Panc1 (cell line): ENCODE measurements at regions not wholly inside any gene's neighbourhood (a gene's known extent, or its start where the extent isn't known, plus 50 kb on each side); places are given as distances from the start of the nearest gene placed in this dataset.

ENCODE experiments used
- ATAC-seq: fragments of 200-7000 bp; cut with Tn5 transposase; 2 replicates; pipeline ENCODE4 v1.9.1; 2020; ENCODE audit warnings: mild to moderate bottlenecking, moderate library complexity
- BruUV-seq: library from RNA; stranded (reverse); fragments of 400-500 nt; replicated peaks from 2 replicates; lab custom pipeline; 2021; lab: Mats Ljungman, UMichigan
- CTCF ChIA-PET: fragments of 300-600 bp; sonication (Branson Sonifier 250); formaldehyde crosslinking; loops from one replicate; lab custom pipeline; 2022; ENCODE audit warnings: antibody characterized with exemption; lab: Charles Lee
- POLR2A ChIA-PET: fragments of 300-600 bp; sonication (Branson Sonifier 250); formaldehyde crosslinking; loops from one replicate; lab custom pipeline; 2022; ENCODE audit warnings: antibody characterized with exemption; lab: Charles Lee
- DNase-seq: peaks from one replicate; pipeline ENCODE4 v3.0.0-alpha.2; 2010; ENCODE audit warnings: low read depth, low spot score
- H3K27ac ChIP-seq: 2 replicates; pipeline ENCODE4 v1.5.1; 2011; ENCODE audit warnings: mild to moderate bottlenecking, low read length, inconsistent platforms
- H3K27me3 ChIP-seq: fragments of 200-500 bp; sonication (Bioruptor generic); 2 replicates; pipeline ENCODE4 v1.6.0; 2014; ENCODE audit warnings: low read length, inconsistent platforms; ENCODE audit not compliant: control insufficient read depth, insufficient read depth
- H3K36me3 ChIP-seq: fragments of 200-500 bp; sonication (Bioruptor generic); 2 replicates; pipeline ENCODE4 v1.5.1; 2014; ENCODE audit warnings: inconsistent platforms, mild to moderate bottlenecking, low read length, moderate library complexity; ENCODE audit not compliant: control insufficient read depth, insufficient read depth
- H3K4me1 ChIP-seq: 2 replicates; pipeline ENCODE4 v1.5.1; 2011; ENCODE audit warnings: inconsistent platforms, mild to moderate bottlenecking, low read length, moderate library complexity; ENCODE audit not compliant: control insufficient read depth, insufficient read depth
- H3K4me3 ChIP-seq, 2 experiments: 2 replicates each; pipeline ENCODE4 v1.5.1; 2011 to 2012; ENCODE audit warnings: low read depth in 2 of 2, low read length in 2 of 2, mild to moderate bottlenecking in 2 of 2, inconsistent platforms in 1 of 2, moderate library complexity in 1 of 2
- H3K9me3 ChIP-seq: fragments of 200-500 bp; sonication (Bioruptor generic); 2 replicates; pipeline ENCODE4 v1.5.1; 2014; ENCODE audit warnings: low read depth, mild to moderate bottlenecking, inconsistent platforms, low read length, moderate library complexity; ENCODE audit not compliant: control insufficient read depth, insufficient read depth
- POLR2AphosphoS5 ChIP-seq: IDR thresholded peaks from 2 replicates; pipeline ENCODE4 v1.6.1; 2012; ENCODE audit warnings: mild to moderate bottlenecking, low read depth, low read length, moderate library complexity
- SIN3A ChIP-seq: IDR thresholded peaks from 2 replicates; pipeline ENCODE4 v1.6.1; 2012; ENCODE audit warnings: low read depth, mild to moderate bottlenecking, low read length, moderate library complexity, borderline replicate concordance; ENCODE audit not compliant: insufficient read depth
- TCF7L2 ChIP-seq: IDR thresholded peaks from 2 replicates; pipeline ENCODE4 v1.6.1; 2011; ENCODE audit warnings: mild to moderate bottlenecking, low read depth, low read length, inconsistent platforms
- in situ Hi-C: cut with HindIII; loops from 2 replicates; pipeline ENCODE4 v1.10.0; 2016; ENCODE audit warnings: low sequenced_read_pairs, low pct_unique_long_range_greater_than_20kb
- intact Hi-C: fragments of 100-400 bp; cut with micrococcal nuclease; formaldehyde crosslinking; loops from one replicate; pipeline ENCODE4 v1.10.0; 2022; ENCODE audit not compliant: unreplicated experiment
- TF ChIP-seq, protein P1 (sequence below): fragments of 450-650 bp; IDR thresholded peaks from 2 replicates; pipeline ENCODE4 v1.5.1; 2017; ENCODE audit warnings: mild to moderate bottlenecking
- TF ChIP-seq, protein P2 (sequence below), 2 experiments: IDR thresholded peaks; 2 replicates each; pipeline ENCODE4 v1.6.1; 2011 to 2012; ENCODE audit warnings: low read depth in 2 of 2, control low read depth in 1 of 2, low read length in 1 of 2, mild to moderate bottlenecking in 1 of 2, moderate library complexity in 1 of 2; ENCODE audit not compliant: insufficient read depth in 1 of 2

- intact Hi-C loops, result no loop called here
- H3K27ac ChIP-seq, result peak overlapping the region; percentile 67
These were observed 54.6 kb upstream of the ECE1 start for GRCh38 chr1:21344750-21345443.

DNA sequence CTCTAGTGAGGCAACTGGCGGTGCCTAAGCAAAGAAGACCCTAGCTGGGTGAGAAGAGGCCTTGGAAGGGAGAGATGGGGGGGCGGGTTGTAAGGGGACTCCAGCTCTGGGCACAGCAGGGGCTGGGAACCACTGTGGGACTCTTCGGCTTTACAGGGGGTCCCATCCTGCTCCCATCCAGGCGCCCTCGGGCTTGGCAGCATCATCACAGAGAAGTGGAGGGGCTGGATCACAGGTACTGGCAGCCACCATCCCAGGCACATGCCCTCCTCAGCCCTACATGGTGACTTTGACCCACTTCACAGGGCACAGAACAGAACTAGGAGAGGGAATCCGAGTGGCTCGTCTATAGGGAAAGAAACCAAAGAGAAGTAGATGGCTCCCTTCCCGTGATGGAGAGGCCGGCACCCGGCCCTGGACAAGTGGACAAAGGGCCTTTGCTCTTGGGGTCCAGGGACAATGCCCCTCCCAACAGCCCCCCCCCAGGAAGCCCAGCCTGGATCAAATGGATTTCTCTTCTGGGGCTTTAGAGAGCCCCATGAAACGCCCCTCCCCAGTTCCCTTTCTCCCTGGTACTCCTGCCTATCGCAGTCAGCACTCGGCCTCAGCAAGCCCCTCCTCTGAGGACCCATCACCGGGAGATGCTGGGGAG lies 54.0 kb upstream of the ECE1 start:
- DNase-seq (no peak), ATAC-seq (peak; percentile 8; the same call in 1 of the 2 replicates)
- Histone ChIP-seq H3K9me3 (no peaks in the 10 kb centered on the region), H3K27ac (peak overlapping the region; percentile 67), H3K4me1 (peaks cover 55% of the 10 kb centered on the region), H3K27me3 (no peaks in the 10 kb centered on the region), H3K4me3 (peak overlapping the region; percentile 58 to 84), H3K36me3 (no peaks in the 10 kb centered on the region; the same call in 1 of the 2 replicates)
- POLR2A ChIA-PET, result no interaction called here
- BruUV-seq, result no TSS peak
- intact Hi-C loops (no loop called here), in situ Hi-C loops (no loop called here)
- CTCF ChIA-PET, result interaction anchor here (0.6 kb wide), 1 partner anchor 39 kb away, joined by 3 read pairs; no protein-coding TSS in a partner anchor
- TF ChIP-seq POLR2AphosphoS5 (no peak), TCF7L2 (no peak), SIN3A (no peak)
- TF ChIP-seq, protein P1, sequence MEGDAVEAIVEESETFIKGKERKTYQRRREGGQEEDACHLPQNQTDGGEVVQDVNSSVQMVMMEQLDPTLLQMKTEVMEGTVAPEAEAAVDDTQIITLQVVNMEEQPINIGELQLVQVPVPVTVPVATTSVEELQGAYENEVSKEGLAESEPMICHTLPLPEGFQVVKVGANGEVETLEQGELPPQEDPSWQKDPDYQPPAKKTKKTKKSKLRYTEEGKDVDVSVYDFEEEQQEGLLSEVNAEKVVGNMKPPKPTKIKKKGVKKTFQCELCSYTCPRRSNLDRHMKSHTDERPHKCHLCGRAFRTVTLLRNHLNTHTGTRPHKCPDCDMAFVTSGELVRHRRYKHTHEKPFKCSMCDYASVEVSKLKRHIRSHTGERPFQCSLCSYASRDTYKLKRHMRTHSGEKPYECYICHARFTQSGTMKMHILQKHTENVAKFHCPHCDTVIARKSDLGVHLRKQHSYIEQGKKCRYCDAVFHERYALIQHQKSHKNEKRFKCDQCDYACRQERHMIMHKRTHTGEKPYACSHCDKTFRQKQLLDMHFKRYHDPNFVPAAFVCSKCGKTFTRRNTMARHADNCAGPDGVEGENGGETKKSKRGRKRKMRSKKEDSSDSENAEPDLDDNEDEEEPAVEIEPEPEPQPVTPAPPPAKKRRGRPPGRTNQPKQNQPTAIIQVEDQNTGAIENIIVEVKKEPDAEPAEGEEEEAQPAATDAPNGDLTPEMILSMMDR, result no peak
- TF ChIP-seq, protein P2, sequence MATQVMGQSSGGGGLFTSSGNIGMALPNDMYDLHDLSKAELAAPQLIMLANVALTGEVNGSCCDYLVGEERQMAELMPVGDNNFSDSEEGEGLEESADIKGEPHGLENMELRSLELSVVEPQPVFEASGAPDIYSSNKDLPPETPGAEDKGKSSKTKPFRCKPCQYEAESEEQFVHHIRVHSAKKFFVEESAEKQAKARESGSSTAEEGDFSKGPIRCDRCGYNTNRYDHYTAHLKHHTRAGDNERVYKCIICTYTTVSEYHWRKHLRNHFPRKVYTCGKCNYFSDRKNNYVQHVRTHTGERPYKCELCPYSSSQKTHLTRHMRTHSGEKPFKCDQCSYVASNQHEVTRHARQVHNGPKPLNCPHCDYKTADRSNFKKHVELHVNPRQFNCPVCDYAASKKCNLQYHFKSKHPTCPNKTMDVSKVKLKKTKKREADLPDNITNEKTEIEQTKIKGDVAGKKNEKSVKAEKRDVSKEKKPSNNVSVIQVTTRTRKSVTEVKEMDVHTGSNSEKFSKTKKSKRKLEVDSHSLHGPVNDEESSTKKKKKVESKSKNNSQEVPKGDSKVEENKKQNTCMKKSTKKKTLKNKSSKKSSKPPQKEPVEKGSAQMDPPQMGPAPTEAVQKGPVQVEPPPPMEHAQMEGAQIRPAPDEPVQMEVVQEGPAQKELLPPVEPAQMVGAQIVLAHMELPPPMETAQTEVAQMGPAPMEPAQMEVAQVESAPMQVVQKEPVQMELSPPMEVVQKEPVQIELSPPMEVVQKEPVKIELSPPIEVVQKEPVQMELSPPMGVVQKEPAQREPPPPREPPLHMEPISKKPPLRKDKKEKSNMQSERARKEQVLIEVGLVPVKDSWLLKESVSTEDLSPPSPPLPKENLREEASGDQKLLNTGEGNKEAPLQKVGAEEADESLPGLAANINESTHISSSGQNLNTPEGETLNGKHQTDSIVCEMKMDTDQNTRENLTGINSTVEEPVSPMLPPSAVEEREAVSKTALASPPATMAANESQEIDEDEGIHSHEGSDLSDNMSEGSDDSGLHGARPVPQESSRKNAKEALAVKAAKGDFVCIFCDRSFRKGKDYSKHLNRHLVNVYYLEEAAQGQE (IDR thresholded peaks at IDR 0.05; ENCODE audit: insufficient read depth in 1 of 2, low read depth in 2 of 2, low read length in 1 of 2), result no peak

More at GRCh38 chr1:21344750-21345443, 54.6 kb upstream of the ECE1 start:
- Histone ChIP-seq H3K36me3 (no peaks in the 10 kb centered on the region; the same call in 1 of the 2 replicates), H3K27me3 (no peaks in the 10 kb centered on the region), H3K4me3 (peak overlapping the region; percentile 58 to 84), H3K9me3 (no peaks in the 10 kb centered on the region), H3K4me1 (peaks cover 48% of the 10 kb centered on the region)
- in situ Hi-C loops, result no loop called here
- DNase-seq (no peak), ATAC-seq (peak; percentile 50)
- CTCF ChIA-PET, result interaction anchor here (0.6 to 1.0 kb wide), 3 partner anchors 24 to 75 kb away, joined by 3 to 12 read pairs (median 5); no protein-coding TSS in a partner anchor
- BruUV-seq, result no TSS peak
- POLR2A ChIA-PET, result interaction anchor here (0.6 to 0.9 kb wide), 2 partner anchors 28 to 93 kb away, joined by 3 to 4 read pairs; no protein-coding TSS in a partner anchor
- TF ChIP-seq TCF7L2 (no peak), SIN3A (no peak), POLR2AphosphoS5 (no peak)
- TF ChIP-seq, protein P2 (IDR thresholded peaks at IDR 0.05; ENCODE audit: insufficient read depth in 1 of 2, low read depth in 2 of 2, low read length in 1 of 2), result no peak
- TF ChIP-seq, protein P1, result no peak
